Brain microvascular endothelial cell (primary cell): ENCODE measurements at regions not wholly inside any gene's neighbourhood (a gene's known extent, or its start where the extent isn't known, plus 50 kb on each side); places are given as distances from the start of the nearest gene placed in this dataset.

Experiments used
- DNase-seq: peaks from one replicate; pipeline ENCODE4 v3.0.0-alpha.2; 2020
- H3K27ac ChIP-seq: fragments of 250-450 bp; sonication (Bioruptor Pico); 2 replicates; pipeline ENCODE4 v1.5.1; 2020; ENCODE audit warnings: mild to moderate bottlenecking, moderate library complexity
- H3K27me3 ChIP-seq: fragments of 250-450 bp; sonication (Bioruptor Pico); replicated peaks from 2 replicates; pipeline ENCODE4 v1.5.1; 2020; ENCODE audit warnings: mild to moderate bottlenecking
- H3K36me3 ChIP-seq: fragments of 250-450 bp; sonication (Bioruptor Pico); replicated peaks from 2 replicates; pipeline ENCODE4 v1.5.1; 2020; ENCODE audit warnings: mild to moderate bottlenecking
- H3K4me3 ChIP-seq: 2 replicates; pipeline ENCODE4 v1.5.1; 2011; ENCODE audit warnings: low read depth, mild to moderate bottlenecking, control low read depth, low read length, moderate library complexity
- in situ Hi-C: cut with HindIII; loops from 2 replicates; pipeline ENCODE4 v1.10.0; 2017; ENCODE audit warnings: low sequenced_read_pairs, low pct_ligation_motif_present
- TF ChIP-seq, protein P1 (sequence below): IDR thresholded peaks from 2 replicates; pipeline ENCODE4 v1.5.1; 2011; ENCODE audit warnings: low read depth, mild to moderate bottlenecking, moderate library complexity, low read length, control low read depth, inconsistent platforms; ENCODE audit errors: missing control alignments

GRCh38 chr20:58092353-58092752 is 136.1 kb downstream of the ANKRD60 start:
- TF ChIP-seq, protein P1, sequence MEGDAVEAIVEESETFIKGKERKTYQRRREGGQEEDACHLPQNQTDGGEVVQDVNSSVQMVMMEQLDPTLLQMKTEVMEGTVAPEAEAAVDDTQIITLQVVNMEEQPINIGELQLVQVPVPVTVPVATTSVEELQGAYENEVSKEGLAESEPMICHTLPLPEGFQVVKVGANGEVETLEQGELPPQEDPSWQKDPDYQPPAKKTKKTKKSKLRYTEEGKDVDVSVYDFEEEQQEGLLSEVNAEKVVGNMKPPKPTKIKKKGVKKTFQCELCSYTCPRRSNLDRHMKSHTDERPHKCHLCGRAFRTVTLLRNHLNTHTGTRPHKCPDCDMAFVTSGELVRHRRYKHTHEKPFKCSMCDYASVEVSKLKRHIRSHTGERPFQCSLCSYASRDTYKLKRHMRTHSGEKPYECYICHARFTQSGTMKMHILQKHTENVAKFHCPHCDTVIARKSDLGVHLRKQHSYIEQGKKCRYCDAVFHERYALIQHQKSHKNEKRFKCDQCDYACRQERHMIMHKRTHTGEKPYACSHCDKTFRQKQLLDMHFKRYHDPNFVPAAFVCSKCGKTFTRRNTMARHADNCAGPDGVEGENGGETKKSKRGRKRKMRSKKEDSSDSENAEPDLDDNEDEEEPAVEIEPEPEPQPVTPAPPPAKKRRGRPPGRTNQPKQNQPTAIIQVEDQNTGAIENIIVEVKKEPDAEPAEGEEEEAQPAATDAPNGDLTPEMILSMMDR: no peak
- Histone ChIP-seq H3K4me3 (no peak overlapping the region), H3K27ac (no peak overlapping the region), H3K36me3 (no peaks in the 10 kb centered on the region), H3K27me3 (no peaks in the 10 kb centered on the region)
- no peak for DNase-seq
- in situ Hi-C loops: no loop called here

DNA sequence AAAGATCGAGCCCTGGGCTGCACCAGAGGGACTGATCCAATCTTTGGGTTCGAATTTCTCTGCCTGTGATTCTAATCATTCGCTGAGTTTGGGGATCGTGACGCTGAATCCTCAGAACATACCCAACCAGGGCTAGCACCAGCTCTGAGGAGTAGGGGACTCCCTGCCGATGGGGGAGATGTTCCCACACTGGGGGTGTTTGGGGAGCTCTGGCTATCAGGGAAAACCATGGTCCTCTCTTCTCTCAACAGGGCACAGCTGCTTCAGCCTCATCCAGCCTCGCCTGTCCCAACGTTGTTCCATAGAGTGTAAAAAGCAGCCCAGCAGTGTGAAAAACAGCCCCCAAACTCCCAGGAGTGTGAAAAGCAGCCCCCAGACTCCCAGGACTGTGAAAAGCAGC is 136.6 kb downstream of the ANKRD60 start:
- Histone ChIP-seq H3K4me3 (no peak overlapping the region), H3K27ac (no peak overlapping the region), H3K36me3 (no peaks in the 10 kb centered on the region), H3K27me3 (no peaks in the 10 kb centered on the region)
- in situ Hi-C loops: no loop called here
- TF ChIP-seq, protein P1: no peak
- DNase-seq: no peak

GRCh38 chr20:58090161-58090560 is 138.3 kb downstream of the ANKRD60 start:
- Histone ChIP-seq H3K4me3 (no peak overlapping the region), H3K27me3 (no peaks in the 10 kb centered on the region), H3K36me3 (no peaks in the 10 kb centered on the region), H3K27ac (no peak overlapping the region)
- no peak for DNase-seq
- TF ChIP-seq, protein P1: no peak
- in situ Hi-C loops: no loop called here

GRCh38 chr20:58088625-58089024 is 139.8 kb downstream of the ANKRD60 start:
- in situ Hi-C loops: no loop called here
- DNase-seq: no peak

DNA sequence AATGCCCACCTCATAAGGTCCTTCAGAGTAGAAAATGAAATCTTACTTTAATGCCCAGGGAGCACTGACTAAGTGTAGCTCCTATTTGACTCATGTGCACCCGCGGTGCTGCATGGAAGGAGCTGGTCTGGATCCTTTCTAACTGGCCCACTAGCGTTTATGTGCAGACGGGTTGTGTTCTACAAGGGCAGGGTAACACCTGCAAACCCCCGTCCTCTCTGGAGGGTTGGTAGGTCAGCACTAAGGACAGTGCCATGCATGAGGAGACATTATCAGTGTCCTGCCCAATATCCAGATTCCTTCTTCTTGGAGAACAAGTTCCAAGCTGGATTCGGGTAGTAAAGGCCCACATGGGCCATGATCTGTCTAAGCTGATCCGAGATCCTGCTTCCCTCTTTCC is 140.3 kb downstream of the ANKRD60 start:
- Histone ChIP-seq H3K27ac (no peak overlapping the region), H3K27me3 (no peaks in the 10 kb centered on the region), H3K4me3 (no peak overlapping the region), H3K36me3 (no peaks in the 10 kb centered on the region)
- in situ Hi-C loops: no loop called here
- TF ChIP-seq, protein P1: no peak
- DNase-seq: no peak

More at GRCh38 chr20:58088625-58089024, 139.8 kb downstream of the ANKRD60 start:
- no peak overlapping the region for H3K4me3 ChIP-seq
- no peaks in the 10 kb centered on the region for H3K36me3 ChIP-seq
- TF ChIP-seq, protein P1: no peak
- H3K27me3 ChIP-seq: no peaks in the 10 kb centered on the region
- no peak overlapping the region for H3K27ac ChIP-seq

- Histone ChIP-seq H3K27me3 (no peaks in the 10 kb centered on the region), H3K27ac (no peak overlapping the region), H3K4me3 (no peak overlapping the region), H3K36me3 (no peaks in the 10 kb centered on the region)
- in situ Hi-C loops: no loop called here
- no peak for DNase-seq
- TF ChIP-seq, protein P1: no peak
Measured at GRCh38 chr20:58087562-58087858, 140.9 kb downstream of the ANKRD60 start.
